Testis (tissue), 2 donors: ENCODE measurements at regions not wholly inside any gene's neighbourhood (a gene's known extent, or its start where the extent isn't known, plus 50 kb on each side); places are given as distances from the start of the nearest gene placed in this dataset.

Source experiments
- POLR2A ChIP-seq: fragments of 450-650 bp; IDR thresholded peaks from one replicate; pipeline ENCODE4 v1.6.1; 2017; ENCODE audit warnings: antibody characterized with exemption, mild to moderate bottlenecking, moderate library complexity
- TF ChIP-seq, protein P1 (sequence below), 3 experiments: fragments of 450-650 bp in 2 of 3; fragments of 200-600 bp in 1 of 3; sonication (generic) in 1 of 3; IDR thresholded peaks; one replicate each; pipeline ENCODE4 v1.5.1; 2016 to 2019; ENCODE audit warnings: antibody characterized with exemption in 3 of 3, mild to moderate bottlenecking in 2 of 3, moderate library complexity in 1 of 3

DNA sequence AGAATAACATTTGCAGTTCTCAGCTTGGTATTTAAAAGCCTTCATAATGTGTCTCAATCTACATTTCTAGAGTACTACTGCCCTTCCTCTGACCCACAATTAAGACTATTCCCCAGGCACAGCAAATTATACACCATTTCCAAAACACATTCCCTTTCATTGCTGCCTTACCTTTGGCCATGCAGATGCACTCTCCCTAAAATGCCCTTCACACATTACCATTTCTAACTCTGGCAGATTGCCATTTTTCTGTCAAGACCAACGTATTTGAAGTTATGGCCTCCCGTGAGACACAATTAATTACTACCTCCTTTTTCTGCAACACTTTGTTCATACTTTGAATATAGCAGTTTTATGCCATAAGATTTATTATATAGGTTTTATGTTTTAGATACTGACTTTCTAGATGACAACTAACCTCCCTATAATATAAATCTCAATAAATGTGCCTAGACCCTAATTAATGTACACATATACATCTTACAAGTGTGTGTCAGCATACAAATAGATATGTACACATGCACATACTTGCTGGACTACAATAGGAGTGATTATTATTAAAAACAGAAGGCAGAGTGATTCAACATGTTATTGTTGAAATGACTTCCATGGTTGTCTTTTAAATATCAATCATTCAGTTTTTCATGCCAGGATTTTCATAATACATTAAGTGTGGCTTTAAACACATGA lies 2902.5 kb downstream of the PCDH9 start:
- no peak for TF ChIP-seq POLR2A
- TF ChIP-seq, protein P1, sequence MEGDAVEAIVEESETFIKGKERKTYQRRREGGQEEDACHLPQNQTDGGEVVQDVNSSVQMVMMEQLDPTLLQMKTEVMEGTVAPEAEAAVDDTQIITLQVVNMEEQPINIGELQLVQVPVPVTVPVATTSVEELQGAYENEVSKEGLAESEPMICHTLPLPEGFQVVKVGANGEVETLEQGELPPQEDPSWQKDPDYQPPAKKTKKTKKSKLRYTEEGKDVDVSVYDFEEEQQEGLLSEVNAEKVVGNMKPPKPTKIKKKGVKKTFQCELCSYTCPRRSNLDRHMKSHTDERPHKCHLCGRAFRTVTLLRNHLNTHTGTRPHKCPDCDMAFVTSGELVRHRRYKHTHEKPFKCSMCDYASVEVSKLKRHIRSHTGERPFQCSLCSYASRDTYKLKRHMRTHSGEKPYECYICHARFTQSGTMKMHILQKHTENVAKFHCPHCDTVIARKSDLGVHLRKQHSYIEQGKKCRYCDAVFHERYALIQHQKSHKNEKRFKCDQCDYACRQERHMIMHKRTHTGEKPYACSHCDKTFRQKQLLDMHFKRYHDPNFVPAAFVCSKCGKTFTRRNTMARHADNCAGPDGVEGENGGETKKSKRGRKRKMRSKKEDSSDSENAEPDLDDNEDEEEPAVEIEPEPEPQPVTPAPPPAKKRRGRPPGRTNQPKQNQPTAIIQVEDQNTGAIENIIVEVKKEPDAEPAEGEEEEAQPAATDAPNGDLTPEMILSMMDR (IDR thresholded peaks at IDR 0.05) = no peak
